GM12878 (cell line): ENCODE measurements at regions not wholly inside any gene's neighbourhood (a gene's known extent, or its start where the extent isn't known, plus 50 kb on each side); places are given as distances from the start of the nearest gene placed in this dataset.
"Not testable (repeated sequence)": the region's sequence is repeated elsewhere in the genome, so short reads cannot be mapped to it uniquely, and the experiment has no call there.

Experiments
- ATAC-seq: fragments of 200-7000 bp; cut with Tn5 transposase; 3 replicates; pipeline ENCODE4 v1.9.1; 2020; ENCODE audit warnings: mild to moderate bottlenecking, moderate library complexity
- BruUV-seq: library from RNA; stranded (reverse); fragments of 400-500 nt; replicated peaks from 2 replicates; lab custom pipeline; 2021; lab: Mats Ljungman, UMichigan
- CTCF ChIA-PET: fragments of 300-600 bp; sonication (Branson Sonifier 250); formaldehyde crosslinking; extraction: SDS; loops from one replicate; lab custom pipeline; 2021; ENCODE audit warnings: inconsistent platforms; lab: Yijun Ruan, JAX
- POLR2A ChIA-PET: fragments of 350-600 bp; formaldehyde crosslinking; extraction: SDS; loops from one replicate; lab custom pipeline; 2021; ENCODE audit warnings: inconsistent platforms; lab: Charles Lee
- RAD21 ChIA-PET: fragments of 300-600 bp; sonication (Branson Sonifier 250); formaldehyde crosslinking; loops from one replicate; lab custom pipeline; 2023; ENCODE audit warnings: antibody characterized with exemption; ENCODE audit not compliant: unreplicated experiment; lab: Charles Lee
- SMC1A ChIA-PET: fragments of 300-600 bp; sonication (Branson Sonifier 250); formaldehyde crosslinking; loops from one replicate; lab custom pipeline; 2023; ENCODE audit not compliant: unreplicated experiment, uncharacterized antibody; lab: Charles Lee
- DNase-seq: peaks from one replicate; pipeline ENCODE4 v3.0.0-alpha.2; 2011; ENCODE audit warnings: low read depth, low spot score
- FAIRE-seq: peaks from 3 replicates; lab custom pipeline; 2011; peaks lifted over from hg19 to GRCh38; lab: Jason Lieb, UNC
- H2AFZ ChIP-seq: 2 replicates; pipeline ENCODE4 v1.6.0; 2011; ENCODE audit warnings: low read depth, low read length, control low read depth; ENCODE audit not compliant: control insufficient read depth
- H3K27ac ChIP-seq: 2 replicates; pipeline ENCODE4 v1.5.1; 2011; ENCODE audit warnings: control low read depth; ENCODE audit not compliant: control insufficient read depth, insufficient read depth
- H3K27me3 ChIP-seq, 2 experiments: replicated peaks in 1 of 2; 2 replicates each; pipeline versions ENCODE4 v1.6.0 to v1.6.1; 2011; ENCODE audit warnings: low read length in 1 of 2; ENCODE audit not compliant: control insufficient read depth in 2 of 2, insufficient read depth in 2 of 2
- H3K36me3 ChIP-seq, 2 experiments: 2 replicates each; pipeline ENCODE4 v1.5.1; 2011; ENCODE audit warnings: low read length in 1 of 2; ENCODE audit not compliant: control insufficient read depth in 2 of 2, insufficient read depth in 2 of 2
- H3K4me1 ChIP-seq: 2 replicates; pipeline ENCODE4 v1.6.1; 2011; ENCODE audit warnings: mild to moderate bottlenecking, low read length, moderate library complexity, mixed read lengths; ENCODE audit not compliant: control insufficient read depth, insufficient read depth
- H3K4me2 ChIP-seq: 2 replicates; pipeline ENCODE4 v1.6.0; 2011; ENCODE audit warnings: control low read depth; ENCODE audit not compliant: control insufficient read depth, insufficient read depth
- H3K4me3 ChIP-seq: fragments of 200-600 bp; sonication (generic); 2 replicates; pipeline ENCODE4 v1.5.1; 2016
- H3K79me2 ChIP-seq: 2 replicates; pipeline ENCODE4 v1.6.0; 2011; ENCODE audit warnings: low read length; ENCODE audit not compliant: control insufficient read depth, insufficient read depth
- H3K9ac ChIP-seq: 2 replicates; pipeline ENCODE4 v1.8.0; 2011; ENCODE audit warnings: low read length, control low read depth, mixed read lengths; ENCODE audit not compliant: control insufficient read depth, insufficient read depth
- H3K9me3 ChIP-seq: replicated peaks from 3 replicates; pipeline ENCODE4 v1.5.1; 2011; ENCODE audit warnings: mild to moderate bottlenecking, low read length; ENCODE audit not compliant: control insufficient read depth, insufficient read depth
- H4K20me1 ChIP-seq: 2 replicates; pipeline ENCODE4 v1.6.0; 2011; ENCODE audit not compliant: control insufficient read depth, insufficient read depth
- FOXK2 ChIP-seq: fragments of 450-650 bp; IDR thresholded peaks from 2 replicates; pipeline ENCODE4 v1.6.1; 2017; ENCODE audit warnings: mild to moderate bottlenecking, moderate library complexity
- HDAC6 ChIP-seq: fragments of 200-600 bp; sonication (generic); IDR thresholded peaks from one replicate; pipeline ENCODE4 v1.8.0; 2017; ENCODE audit warnings: antibody characterized with exemption; ENCODE audit not compliant: unreplicated experiment
- JUNB ChIP-seq: IDR thresholded peaks from 2 replicates; pipeline ENCODE4 v1.6.1; 2016; ENCODE audit warnings: antibody characterized with exemption, mild to moderate bottlenecking
- JUND ChIP-seq: IDR thresholded peaks from 2 replicates; pipeline ENCODE4 v1.6.1; 2012; ENCODE audit warnings: low read depth, mild to moderate bottlenecking, low read length, improper control_type of control experiment, moderate library complexity
- NFYA ChIP-seq: IDR thresholded peaks from 2 replicates; pipeline ENCODE4 v1.6.1; 2011; ENCODE audit warnings: low read depth, mild to moderate bottlenecking, low read length, improper control_type of control experiment, borderline replicate concordance
- POLR2AphosphoS2 ChIP-seq: IDR thresholded peaks from 2 replicates; pipeline ENCODE4 v1.6.1; 2011; ENCODE audit warnings: low read depth, mild to moderate bottlenecking, low read length, improper control_type of control experiment, moderate library complexity
- WGBS: methylation state at CpG from one replicate; pipeline ENCODE4 v1.1.6; 2016; ENCODE audit warnings: low lambda C conversion rate; ENCODE audit not compliant: insufficient replicate concordance, insufficient coverage; ENCODE audit errors: missing lambda C conversion rate; 5-methylcytosine and 5-hydroxymethylcytosine counted together
- in situ Hi-C: fragments of 300-500 bp; cut with MboI; formaldehyde crosslinking; loops from 9 replicates; pipeline ENCODE4 v1.14.3; 2018; ENCODE audit warnings: mixed read lengths
- intact Hi-C: fragments of 100-400 bp; cut with micrococcal nuclease; formaldehyde crosslinking; loops from one replicate; pipeline ENCODE4 v1.14.2; 2022; ENCODE audit not compliant: unreplicated experiment
- TF ChIP-seq, protein P1 (sequence below): fragments of 450-650 bp; IDR thresholded peaks from 2 replicates; pipeline ENCODE4 v1.6.1; 2017; ENCODE audit warnings: antibody characterized with exemption, mild to moderate bottlenecking, moderate library complexity

DNA sequence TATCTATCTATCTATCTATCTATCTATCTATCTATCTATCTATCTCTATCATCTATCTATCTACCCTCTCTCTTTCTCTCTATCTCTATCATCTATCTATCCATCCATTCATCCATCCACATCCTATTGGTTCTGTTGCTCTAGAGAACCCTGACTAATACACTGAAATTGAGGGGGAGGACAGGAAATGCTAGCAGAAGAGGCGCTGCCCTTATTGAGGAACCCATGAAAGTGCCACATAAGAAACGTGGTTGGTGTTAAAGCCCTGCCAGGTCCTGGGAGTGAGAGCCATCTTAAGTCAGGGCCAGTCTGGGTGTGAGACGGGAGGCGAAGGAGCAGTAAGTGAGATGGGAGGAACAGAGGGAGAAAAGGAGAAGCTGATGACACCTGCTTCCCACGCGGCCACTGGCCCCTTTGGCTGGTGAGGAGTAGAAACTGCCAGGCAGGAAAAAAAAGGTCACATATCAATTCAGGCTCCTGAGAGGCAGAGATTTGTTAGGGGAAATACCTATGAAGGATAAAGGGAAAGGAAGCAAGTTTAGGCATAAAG, 87.9 kb upstream of the PLET1 start (continued):
- TF ChIP-seq NFYA (no peak), JUND (no peak)

DNA sequence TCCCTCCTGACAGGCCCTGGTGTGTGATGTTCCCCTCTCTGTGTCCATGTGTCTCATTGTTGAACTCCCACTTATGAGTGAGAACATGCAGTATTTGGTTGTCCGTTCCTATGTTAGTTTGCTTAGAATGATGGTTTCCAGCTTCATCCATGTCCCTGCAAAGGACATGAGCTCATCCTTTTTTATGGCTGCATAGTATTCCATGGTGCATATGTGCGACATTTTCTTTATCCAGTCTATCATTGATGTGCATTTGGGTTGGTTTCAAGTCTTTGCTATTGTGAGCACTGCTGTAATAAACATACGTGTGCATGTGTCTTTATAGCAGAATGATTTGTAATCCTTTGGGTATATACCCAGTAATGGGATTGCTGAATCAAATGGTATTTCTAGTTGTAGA, 90.8 kb upstream of the PLET1 start:
- H3K79me2 ChIP-seq, H3K9me3 ChIP-seq, H3K9ac ChIP-seq, H4K20me1 ChIP-seq, H3K4me3 ChIP-seq, DNase-seq, CTCF ChIA-PET, SMC1A ChIA-PET, H3K27ac ChIP-seq, BruUV-seq, POLR2A ChIA-PET, in situ Hi-C loops, H3K4me1 ChIP-seq, H2AFZ ChIP-seq, H3K36me3 ChIP-seq, FAIRE-seq, intact Hi-C loops, H3K4me2 ChIP-seq, H3K27me3 ChIP-seq, RAD21 ChIA-PET, ATAC-seq: not testable (repeated sequence)
- WGBS, result 78% methylated on average over 3 of the region's 3 CpGs

DNA sequence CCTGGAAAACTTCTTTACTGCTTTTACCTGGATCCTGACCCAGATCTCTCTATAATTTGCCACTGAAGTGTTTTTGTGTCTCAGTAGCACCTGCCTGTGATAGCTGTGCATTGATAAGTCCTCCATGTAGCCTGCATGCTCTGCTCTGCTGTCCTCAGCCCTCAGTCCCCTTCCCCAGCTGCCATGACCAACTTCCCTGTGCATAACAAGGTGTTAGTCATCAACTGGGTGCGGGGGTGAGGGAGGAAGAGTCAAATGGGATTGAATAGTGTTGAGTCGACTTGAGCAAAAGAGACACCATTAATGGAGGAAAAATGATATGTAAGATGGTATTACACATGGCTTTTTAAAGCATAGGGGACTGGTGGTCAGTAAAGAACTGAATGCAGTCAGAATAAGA, 92.2 kb upstream of the PLET1 start:
- no peaks in the 10 kb centered on the region; a peak in 1 of 4 replicates for H3K27me3 ChIP-seq
- TF ChIP-seq POLR2AphosphoS2 (no peak), FOXK2 (no peak), HDAC6 (no peak), JUNB (no peak), JUND (no peak)
- TF ChIP-seq, protein P1, sequence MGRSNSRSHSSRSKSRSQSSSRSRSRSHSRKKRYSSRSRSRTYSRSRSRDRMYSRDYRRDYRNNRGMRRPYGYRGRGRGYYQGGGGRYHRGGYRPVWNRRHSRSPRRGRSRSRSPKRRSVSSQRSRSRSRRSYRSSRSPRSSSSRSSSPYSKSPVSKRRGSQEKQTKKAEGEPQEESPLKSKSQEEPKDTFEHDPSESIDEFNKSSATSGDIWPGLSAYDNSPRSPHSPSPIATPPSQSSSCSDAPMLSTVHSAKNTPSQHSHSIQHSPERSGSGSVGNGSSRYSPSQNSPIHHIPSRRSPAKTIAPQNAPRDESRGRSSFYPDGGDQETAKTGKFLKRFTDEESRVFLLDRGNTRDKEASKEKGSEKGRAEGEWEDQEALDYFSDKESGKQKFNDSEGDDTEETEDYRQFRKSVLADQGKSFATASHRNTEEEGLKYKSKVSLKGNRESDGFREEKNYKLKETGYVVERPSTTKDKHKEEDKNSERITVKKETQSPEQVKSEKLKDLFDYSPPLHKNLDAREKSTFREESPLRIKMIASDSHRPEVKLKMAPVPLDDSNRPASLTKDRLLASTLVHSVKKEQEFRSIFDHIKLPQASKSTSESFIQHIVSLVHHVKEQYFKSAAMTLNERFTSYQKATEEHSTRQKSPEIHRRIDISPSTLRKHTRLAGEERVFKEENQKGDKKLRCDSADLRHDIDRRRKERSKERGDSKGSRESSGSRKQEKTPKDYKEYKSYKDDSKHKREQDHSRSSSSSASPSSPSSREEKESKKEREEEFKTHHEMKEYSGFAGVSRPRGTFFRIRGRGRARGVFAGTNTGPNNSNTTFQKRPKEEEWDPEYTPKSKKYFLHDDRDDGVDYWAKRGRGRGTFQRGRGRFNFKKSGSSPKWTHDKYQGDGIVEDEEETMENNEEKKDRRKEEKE, result no peak
- SMC1A ChIA-PET, result interaction anchor here (0.5 kb wide), 1 partner anchor 744 kb away, joined by 3 read pairs; no protein-coding TSS in a partner anchor
- WGBS, result 18% methylated on average over 2 of the region's 2 CpGs
- POLR2A ChIA-PET, result no interaction called here
- no peak overlapping the region for H3K27ac ChIP-seq
- no peaks in the 10 kb centered on the region for H4K20me1 ChIP-seq
- no peak overlapping the region for H3K9ac ChIP-seq
- H3K9me3 ChIP-seq, result no peaks in the 10 kb centered on the region
- no peak overlapping the region for H3K4me2 ChIP-seq
- DNase-seq, result no peak
- ATAC-seq, result no peak
- no peaks in the 10 kb centered on the region for H3K36me3 ChIP-seq
- intact Hi-C loops (no loop called here), in situ Hi-C loops (no loop called here)
- BruUV-seq, result no TSS peak
- no peak overlapping the region for H3K4me3 ChIP-seq
- CTCF ChIA-PET, result no interaction called here
- H3K4me1 ChIP-seq, result no peaks in the 10 kb centered on the region
- RAD21 ChIA-PET, result no interaction called here
- H2AFZ ChIP-seq, result no peak overlapping the region
- FAIRE-seq, result no peak
- no peaks in the 10 kb centered on the region for H3K79me2 ChIP-seq
